ENCODE measurements at regions not wholly inside any gene's neighbourhood (a gene's known extent, or its start where the extent isn't known, plus 50 kb on each side); places are given as distances from the start of the nearest gene placed in this dataset.

- H3K27ac ChIP-seq (ENCODE audit: low read length), result no peak overlapping the region
- ATAC-seq, result no peak
- no peaks in the 10 kb centered on the region for H3K4me1 Mint-ChIP-seq
- H3K27ac Mint-ChIP-seq, result no peak overlapping the region
- DNase-seq, result no peak
- no peaks in the 10 kb centered on the region for H3K4me1 ChIP-seq (ENCODE audit: control insufficient read depth, insufficient read depth, low read length)
- no peaks in the 10 kb centered on the region for H3K36me3 ChIP-seq (ENCODE audit: control insufficient read depth, insufficient read depth, low read length)
- intact Hi-C loops (cut with micrococcal nuclease), result no loop called here
- H3K9me3 Mint-ChIP-seq, result peaks cover 14 to 23% of the 10 kb centered on the region in 2 donors
- H3K27me3 ChIP-seq (ENCODE audit: control insufficient read depth, insufficient read depth, low read length), result no peaks in the 10 kb centered on the region
- 83% methylated on average over 7 of the region's 7 CpGs for WGBS (ENCODE audit: insufficient coverage)
- peaks cover 4% of the 10 kb centered on the region for H3K9me3 ChIP-seq (ENCODE audit: control insufficient read depth, insufficient read depth, low read length)
- no peaks in the 10 kb centered on the region for H3K27me3 Mint-ChIP-seq (ENCODE audit: low read depth in 2 of 2)
- H3K4me3 Mint-ChIP-seq, result no peak overlapping the region
- H3K4me3 ChIP-seq (ENCODE audit: low read length), result no peak overlapping the region
- H3K36me3 Mint-ChIP-seq, result no peaks in the 10 kb centered on the region
- no peak for TF ChIP-seq CTCF (IDR thresholded peaks at IDR 0.05)
These were observed 617.3 kb upstream of the REG3G start for GRCh38 chr2:78407960-78408794.

- no peak for TF ChIP-seq CTCF (IDR thresholded peaks at IDR 0.05)
- no peak overlapping the region for H3K4me3 ChIP-seq (ENCODE audit: low read length)
- peaks cover 4% of the 10 kb centered on the region for H3K9me3 ChIP-seq (ENCODE audit: control insufficient read depth, insufficient read depth, low read length)
- DNase-seq, result no peak
- no peak overlapping the region for H3K4me3 Mint-ChIP-seq
- ATAC-seq, result peak in 1 of 3 donors; percentile 10
- H3K27me3 Mint-ChIP-seq (ENCODE audit: low read depth in 2 of 2), result no peaks in the 10 kb centered on the region
- H3K27ac Mint-ChIP-seq, result no peak overlapping the region
- no peaks in the 10 kb centered on the region for H3K36me3 Mint-ChIP-seq
- intact Hi-C loops (cut with micrococcal nuclease), result no loop called here
- no peaks in the 10 kb centered on the region for H3K27me3 ChIP-seq (ENCODE audit: control insufficient read depth, insufficient read depth, low read length)
- WGBS (ENCODE audit: insufficient coverage), result 83% methylated on average over 2 of the region's 2 CpGs
- no peak overlapping the region for H3K27ac ChIP-seq (ENCODE audit: low read length)
- H3K4me1 Mint-ChIP-seq, result no peaks in the 10 kb centered on the region
- H3K9me3 Mint-ChIP-seq, result peaks cover 14 to 20% of the 10 kb centered on the region in 2 donors
- no peaks in the 10 kb centered on the region for H3K4me1 ChIP-seq (ENCODE audit: control insufficient read depth, insufficient read depth, low read length)
- H3K36me3 ChIP-seq (ENCODE audit: control insufficient read depth, insufficient read depth, low read length), result no peaks in the 10 kb centered on the region
These were observed 616.7 kb upstream of the REG3G start for GRCh38 chr2:78408795-78409118.

GRCh38 chr2:78411303-78411702, 614.2 kb upstream of the REG3G start:
- no peak overlapping the region for H3K4me3 Mint-ChIP-seq
- H3K36me3 Mint-ChIP-seq, result no peaks in the 10 kb centered on the region
- intact Hi-C loops (cut with micrococcal nuclease), result no loop called here
- H3K9me3 ChIP-seq (ENCODE audit: control insufficient read depth, insufficient read depth, low read length), result peaks cover 4% of the 10 kb centered on the region
- no peak overlapping the region for H3K27ac ChIP-seq (ENCODE audit: low read length)
- H3K27ac Mint-ChIP-seq, result no peak overlapping the region
- no peaks in the 10 kb centered on the region for H3K4me1 ChIP-seq (ENCODE audit: control insufficient read depth, insufficient read depth, low read length)
- H3K27me3 ChIP-seq (ENCODE audit: control insufficient read depth, insufficient read depth, low read length), result no peaks in the 10 kb centered on the region
- peaks cover 10 to 17% of the 10 kb centered on the region in 2 donors for H3K9me3 Mint-ChIP-seq
- H3K4me3 ChIP-seq (ENCODE audit: low read length), result no peak overlapping the region
- no peaks in the 10 kb centered on the region for H3K4me1 Mint-ChIP-seq
- ATAC-seq, result no peak
- no peaks in the 10 kb centered on the region for H3K27me3 Mint-ChIP-seq (ENCODE audit: low read depth in 2 of 2)
- TF ChIP-seq CTCF (IDR thresholded peaks at IDR 0.05), result no peak
- H3K36me3 ChIP-seq (ENCODE audit: control insufficient read depth, insufficient read depth, low read length), result no peaks in the 10 kb centered on the region
- no peak for DNase-seq

All from natural killer cell (primary cell).